ENCODE measurements at regions not wholly inside any gene's neighbourhood (a gene's known extent, or its start where the extent isn't known, plus 50 kb on each side); places are given as distances from the start of the nearest gene placed in this dataset.

DNA sequence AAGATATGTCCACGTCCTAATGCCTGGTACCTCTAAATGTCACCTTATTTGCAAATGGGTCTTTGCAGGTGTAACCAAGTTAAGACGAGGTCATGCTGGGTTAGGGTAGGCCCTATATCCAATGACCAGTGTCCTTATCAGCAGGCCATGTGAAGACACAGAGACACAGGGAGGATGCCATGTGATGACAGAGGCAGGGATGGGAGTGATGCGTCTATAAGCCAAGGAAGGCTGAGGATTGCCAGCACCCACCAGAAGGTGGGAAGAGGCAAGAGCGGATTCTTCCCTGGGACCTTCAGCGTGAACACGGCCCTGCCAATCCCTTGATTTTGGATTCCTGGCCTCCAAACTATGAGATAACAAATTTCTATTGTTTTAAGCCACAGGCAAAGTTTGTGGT, 123.4 kb upstream of the CXCL14 start:
- no peak for TF ChIP-seq CTCF (IDR thresholded peaks at IDR 0.05)
- TF ChIP-seq POLR2A (IDR thresholded peaks at IDR 0.05; ENCODE audit: low read depth): no peak
